HuH-7.5 (cell line): ENCODE measurements at regions not wholly inside any gene's neighbourhood (a gene's known extent, or its start where the extent isn't known, plus 50 kb on each side); places are given as distances from the start of the nearest gene placed in this dataset.
"Not testable (repeated sequence)": the region's sequence is repeated elsewhere in the genome, so short reads cannot be mapped to it uniquely, and the experiment has no call there.

Experiments
- DNase-seq: peaks from one replicate; pipeline ENCODE4 v3.0.0; 2011; ENCODE audit warnings: low spot score

DNA sequence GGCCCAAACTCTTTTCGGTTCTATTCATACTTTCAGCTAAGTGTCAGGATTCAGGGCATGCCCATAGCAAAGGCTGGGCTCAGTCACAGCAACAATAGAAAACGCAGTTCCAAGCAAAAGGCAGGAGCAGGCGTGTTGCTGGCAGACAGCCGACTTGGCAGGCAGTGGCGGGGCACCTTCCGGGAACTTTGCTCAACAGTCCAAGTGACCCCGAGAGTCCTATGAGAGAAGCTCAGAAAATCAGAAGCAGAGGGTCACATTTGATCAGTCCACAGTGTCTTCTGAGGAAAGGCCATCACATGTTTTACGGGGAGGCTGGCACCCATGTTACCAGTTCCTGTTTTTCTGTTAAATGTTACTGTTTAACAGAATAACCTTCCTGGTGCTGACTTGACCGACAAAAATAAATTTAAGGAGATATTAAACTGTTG is 115.0 kb downstream of the DACT1 start:
- DNase-seq, result no peak

- DNase-seq, result no peak
Measured at GRCh38 chr14:58755031-58755925, 117.5 kb downstream of the DACT1 start.

GRCh38 chr14:58760121-58760520 is 122.4 kb downstream of the DACT1 start:
- no peak for DNase-seq

- no peak for DNase-seq
Measured at GRCh38 chr14:58762629-58763028, 124.9 kb downstream of the DACT1 start.

DNA sequence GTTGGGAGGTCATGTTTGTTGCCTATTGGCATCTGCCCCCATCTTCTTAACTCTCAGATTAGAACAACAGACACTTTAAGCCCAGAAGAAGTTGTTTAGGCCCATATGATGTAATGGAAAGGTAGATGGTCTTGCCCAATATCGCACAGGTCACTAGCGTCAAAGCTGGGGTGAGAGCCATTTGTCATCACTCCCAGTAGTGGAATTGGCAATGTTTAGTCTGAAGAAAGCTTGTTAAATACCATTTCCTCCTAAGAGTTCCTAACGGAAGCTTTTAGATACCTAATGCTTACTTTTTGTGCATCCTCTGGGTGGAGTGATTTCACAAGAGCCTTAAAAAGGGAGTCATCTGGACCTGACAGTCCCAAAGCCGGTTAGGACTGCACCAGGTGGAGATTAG is 125.4 kb downstream of the DACT1 start:
- DNase-seq, result no peak

DNA sequence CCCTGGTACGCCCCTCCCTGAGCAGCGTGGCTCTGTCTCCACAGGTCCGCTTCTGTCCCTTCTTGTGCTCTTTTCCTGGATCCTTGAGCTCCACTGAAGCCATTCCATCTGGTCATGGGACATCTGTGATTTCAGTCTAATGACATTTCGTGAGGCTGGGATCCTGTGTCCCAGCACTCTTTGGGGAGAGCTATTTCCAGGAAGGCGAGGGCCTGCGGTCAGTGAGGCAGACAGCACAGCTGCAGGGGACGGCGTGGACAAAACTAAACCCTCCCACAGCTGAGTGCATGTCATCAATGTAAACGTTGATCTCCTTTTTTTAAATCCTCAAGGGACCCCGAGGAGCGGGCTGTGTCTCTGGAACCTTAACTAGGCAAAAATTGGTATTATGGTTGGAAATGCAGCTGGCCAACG is 127.7 kb downstream of the DACT1 start:
- DNase-seq, result no peak

GRCh38 chr14:58765843-58766242 is 128.1 kb downstream of the DACT1 start:
- no peak for DNase-seq

DNA sequence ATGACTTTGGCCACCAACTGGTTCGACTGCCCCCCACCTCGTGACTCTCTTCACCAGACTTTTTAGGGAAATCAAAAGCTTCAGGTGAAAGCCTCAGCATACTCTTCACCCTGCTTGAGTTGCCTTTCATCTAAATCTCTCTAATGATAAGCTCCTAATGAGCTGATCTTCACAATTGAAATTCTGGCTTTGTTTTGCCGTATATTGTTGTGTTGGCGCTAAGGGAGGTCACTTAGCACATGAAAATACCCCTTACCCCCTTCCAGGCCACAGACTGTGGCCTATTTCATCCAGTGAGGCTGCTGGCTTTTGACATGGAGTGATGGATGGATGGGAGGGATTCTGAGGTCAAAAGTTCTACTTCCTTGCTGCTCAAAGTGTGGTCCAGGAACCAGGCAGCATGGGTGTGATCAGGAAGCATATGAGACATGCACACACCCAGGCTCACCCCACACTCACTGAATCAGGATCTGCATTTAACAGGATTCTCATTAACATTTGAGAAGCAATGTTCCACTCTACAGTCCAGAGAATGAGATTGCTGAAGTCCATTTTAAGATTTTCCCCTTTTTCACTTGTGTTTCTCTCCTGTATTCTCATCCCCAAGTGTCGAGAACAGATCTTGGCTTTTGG is 131.4 kb downstream of the DACT1 start:
- no peak for DNase-seq

DNA sequence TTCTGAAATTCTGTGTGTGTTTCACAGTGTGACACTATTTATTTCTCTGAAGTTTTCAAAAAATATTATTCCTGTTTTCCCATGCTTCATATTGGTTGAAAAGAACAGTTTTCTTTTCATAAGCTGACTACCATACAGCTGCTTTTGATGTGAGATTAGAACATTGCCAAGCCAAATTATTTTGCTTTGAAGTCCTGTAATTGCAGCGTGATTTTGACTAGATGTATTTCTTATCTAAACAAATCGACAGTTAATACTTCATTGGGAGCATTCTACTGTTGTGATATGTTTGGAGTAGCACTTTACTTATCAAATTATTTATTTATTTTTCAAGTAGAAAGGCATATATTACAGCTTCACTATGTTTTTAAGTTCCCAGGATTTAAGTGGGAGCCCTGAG is 132.0 kb downstream of the DACT1 start:
- DNase-seq, result no peak

DNA sequence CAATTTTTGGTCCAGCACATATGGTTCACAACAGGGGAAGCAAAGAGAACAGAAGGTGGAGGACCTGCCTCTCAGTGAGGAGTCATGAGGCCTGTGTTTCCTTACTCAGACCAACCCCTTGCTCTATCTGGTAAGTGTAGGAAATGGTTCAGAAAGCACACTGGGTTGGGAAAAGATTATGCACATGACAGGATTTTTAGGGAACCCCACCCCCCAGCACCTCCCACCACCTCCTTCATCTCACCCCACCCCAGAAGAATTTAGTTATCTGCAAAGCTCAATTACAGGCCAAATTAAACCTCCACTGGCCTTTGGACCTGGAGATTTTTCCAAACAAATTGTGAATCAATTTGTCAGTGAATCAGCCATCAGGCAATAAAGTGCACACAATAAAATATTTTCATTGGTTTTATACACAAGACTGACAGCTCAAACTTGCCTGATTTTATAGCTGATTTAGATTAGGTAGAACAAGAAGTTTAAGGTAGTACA is 132.8 kb downstream of the DACT1 start:
- no peak for DNase-seq

- DNase-seq, result no peak
Measured at GRCh38 chr14:58771016-58771415, 133.3 kb downstream of the DACT1 start.

DNA sequence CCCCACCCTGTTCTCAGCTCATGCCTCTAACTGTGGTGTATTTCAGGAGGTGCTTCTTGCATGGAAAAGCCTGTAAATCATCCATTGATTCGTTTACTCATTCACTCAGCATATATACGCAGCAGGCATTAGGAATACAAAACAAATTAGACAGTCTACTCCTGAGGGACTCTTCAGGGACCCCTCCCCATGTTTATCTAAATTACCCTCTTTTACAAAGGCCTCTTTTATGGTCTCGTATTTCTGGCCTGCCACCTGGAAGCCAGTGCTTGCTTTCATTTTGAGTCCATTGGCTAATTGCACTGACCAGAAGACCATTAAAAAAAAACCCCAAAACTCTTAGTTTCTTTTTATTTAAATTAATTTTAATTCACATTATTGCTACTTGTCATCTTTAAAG is 134.4 kb downstream of the DACT1 start:
- no peak for DNase-seq

DNA sequence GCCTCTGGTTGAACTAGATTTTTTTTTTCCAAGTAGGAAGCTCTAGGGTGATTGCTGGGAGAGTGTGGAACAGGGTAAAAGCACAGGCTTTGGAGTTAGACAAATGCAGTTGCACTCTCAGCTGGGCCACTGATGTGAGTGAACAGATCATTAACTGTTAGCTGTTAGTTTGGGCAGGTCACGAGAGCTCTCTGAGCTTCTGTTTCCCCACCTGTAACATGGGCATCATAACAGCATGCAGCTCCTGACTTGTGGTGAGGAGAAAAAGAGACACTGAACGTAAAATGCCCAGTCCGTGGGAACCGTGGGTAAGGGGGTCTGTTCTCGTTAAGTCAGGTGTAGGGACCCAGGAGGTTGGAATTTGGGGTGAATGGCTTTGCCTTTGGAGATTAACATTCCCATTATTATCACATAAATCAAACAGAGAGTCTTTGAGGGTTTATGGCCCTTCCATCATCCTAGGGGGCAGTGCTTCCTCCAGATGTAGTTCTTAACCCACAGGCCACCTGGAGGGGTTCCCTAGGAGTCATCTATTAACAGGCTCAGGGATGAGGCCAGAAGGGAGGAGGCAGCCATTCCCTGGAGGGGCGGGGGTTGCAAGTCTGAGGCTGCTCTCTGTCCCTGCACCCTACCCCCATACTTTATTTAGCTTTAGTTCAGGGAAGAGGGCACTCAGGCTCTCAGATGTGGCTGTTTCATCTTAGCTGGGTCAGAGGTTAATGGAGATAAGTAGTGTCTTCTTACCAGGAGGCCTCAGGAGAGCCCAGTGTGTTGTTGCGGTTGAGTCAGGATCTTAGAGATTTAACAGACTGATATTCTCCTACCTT is 135.2 kb downstream of the DACT1 start:
- no peak for DNase-seq

DNA sequence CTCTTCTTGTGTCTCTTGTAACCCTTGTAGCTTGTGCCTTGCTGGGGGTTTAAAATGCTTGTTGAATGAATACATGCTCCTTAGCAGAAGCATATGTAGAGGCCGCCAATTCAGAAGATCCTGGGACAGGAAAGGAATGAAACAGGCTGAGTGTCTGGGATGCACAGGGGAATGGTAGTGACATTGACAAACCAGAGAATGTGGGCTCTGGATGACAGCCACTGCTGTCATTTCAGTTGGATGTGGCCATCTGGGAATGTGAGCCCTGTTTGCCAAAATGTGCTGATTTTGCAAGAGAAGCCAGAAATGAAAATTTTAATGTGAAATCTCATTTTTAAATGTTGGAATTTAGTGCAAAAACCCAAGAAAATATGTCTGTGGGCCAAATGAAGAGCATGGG is 136.8 kb downstream of the DACT1 start:
- DNase-seq, result no peak

GRCh38 chr14:58775130-58775529 is 137.4 kb downstream of the DACT1 start:
- DNase-seq, result not testable (repeated sequence)

DNA sequence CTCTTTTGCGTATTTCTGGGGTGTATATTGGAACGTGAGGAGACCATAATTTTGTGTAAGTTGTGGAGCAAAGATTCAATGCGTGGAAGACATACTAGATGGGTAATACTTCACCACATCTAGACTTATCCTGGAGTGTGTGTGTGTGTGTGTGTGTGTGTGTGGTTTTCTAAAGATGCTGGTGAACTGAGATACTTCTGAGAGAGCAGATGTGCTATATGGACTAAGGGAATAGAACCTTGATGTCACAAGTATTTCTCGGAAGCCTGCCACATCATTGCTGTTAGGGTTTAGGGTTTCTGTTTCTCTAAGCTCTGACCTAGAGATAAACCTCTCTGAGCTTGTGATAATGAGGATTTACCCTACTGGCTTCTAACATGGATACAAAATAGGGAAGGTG is 138.8 kb downstream of the DACT1 start:
- no peak for DNase-seq

- DNase-seq, result no peak
Measured at GRCh38 chr14:58777541-58777979, 139.8 kb downstream of the DACT1 start.

- DNase-seq, result no peak
Measured at GRCh38 chr14:58778202-58778601, 140.4 kb downstream of the DACT1 start.

GRCh38 chr14:58779376-58779775 is 141.6 kb downstream of the DACT1 start:
- DNase-seq, result no peak

DNA sequence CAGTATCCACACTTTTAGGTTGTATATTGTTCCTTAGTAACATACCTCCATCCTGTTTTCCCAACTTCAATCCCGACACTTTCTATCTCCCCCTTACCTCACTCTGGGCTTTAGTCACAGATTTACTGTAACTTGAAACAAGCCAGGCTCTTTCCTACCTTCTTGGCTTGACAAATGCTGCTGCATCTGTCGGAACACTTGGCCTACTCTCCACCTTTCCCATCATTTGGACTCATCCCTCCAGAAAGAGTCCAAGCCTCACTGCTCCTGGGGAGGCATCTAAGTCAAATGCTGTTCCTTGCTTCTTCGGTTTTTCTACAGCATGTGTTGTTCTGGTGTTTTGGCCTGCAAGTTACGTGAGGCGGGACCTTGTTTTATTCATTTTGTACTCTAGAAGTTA is 142.4 kb downstream of the DACT1 start:
- DNase-seq, result no peak

- no peak for DNase-seq
Measured at GRCh38 chr14:58780605-58781004, 142.8 kb downstream of the DACT1 start.

DNA sequence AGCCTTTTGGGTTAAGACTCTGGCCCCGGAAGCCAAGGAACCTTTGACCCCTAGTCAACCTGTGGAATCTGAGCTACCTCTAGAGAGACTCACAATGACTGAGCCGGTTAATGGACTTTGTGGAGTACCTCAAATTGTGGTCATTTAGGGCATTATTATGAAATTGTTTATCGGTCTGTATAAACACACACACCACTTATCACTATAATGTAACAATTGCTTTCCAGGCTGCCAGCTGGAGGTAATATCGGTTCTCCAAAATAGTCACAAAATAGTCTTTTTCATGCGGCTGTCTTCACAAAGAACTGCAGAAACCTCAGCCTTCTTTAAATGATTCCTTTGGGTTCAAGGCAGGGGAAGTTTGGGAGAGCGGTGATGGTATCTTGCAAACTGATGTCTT is 144.2 kb downstream of the DACT1 start:
- no peak for DNase-seq
